ENCODE measurements at regions not wholly inside any gene's neighbourhood (a gene's known extent, or its start where the extent isn't known, plus 50 kb on each side); places are given as distances from the start of the nearest gene placed in this dataset.

GRCh38 chr5:101664071-101664791 lies 631.9 kb downstream of the SLCO4C1 start:
- no peak overlapping the region for H3K9ac ChIP-seq
- no peaks in the 10 kb centered on the region for H3K27me3 ChIP-seq (ENCODE audit: control insufficient read depth, insufficient read depth, low read length)
- TF ChIP-seq, protein P1, sequence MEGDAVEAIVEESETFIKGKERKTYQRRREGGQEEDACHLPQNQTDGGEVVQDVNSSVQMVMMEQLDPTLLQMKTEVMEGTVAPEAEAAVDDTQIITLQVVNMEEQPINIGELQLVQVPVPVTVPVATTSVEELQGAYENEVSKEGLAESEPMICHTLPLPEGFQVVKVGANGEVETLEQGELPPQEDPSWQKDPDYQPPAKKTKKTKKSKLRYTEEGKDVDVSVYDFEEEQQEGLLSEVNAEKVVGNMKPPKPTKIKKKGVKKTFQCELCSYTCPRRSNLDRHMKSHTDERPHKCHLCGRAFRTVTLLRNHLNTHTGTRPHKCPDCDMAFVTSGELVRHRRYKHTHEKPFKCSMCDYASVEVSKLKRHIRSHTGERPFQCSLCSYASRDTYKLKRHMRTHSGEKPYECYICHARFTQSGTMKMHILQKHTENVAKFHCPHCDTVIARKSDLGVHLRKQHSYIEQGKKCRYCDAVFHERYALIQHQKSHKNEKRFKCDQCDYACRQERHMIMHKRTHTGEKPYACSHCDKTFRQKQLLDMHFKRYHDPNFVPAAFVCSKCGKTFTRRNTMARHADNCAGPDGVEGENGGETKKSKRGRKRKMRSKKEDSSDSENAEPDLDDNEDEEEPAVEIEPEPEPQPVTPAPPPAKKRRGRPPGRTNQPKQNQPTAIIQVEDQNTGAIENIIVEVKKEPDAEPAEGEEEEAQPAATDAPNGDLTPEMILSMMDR (IDR thresholded peaks at IDR 0.05) = no peak
- H3K79me2 ChIP-seq = no peaks in the 10 kb centered on the region
- H3K4me1 ChIP-seq = no peaks in the 10 kb centered on the region
- no peak overlapping the region for H3K4me2 ChIP-seq (ENCODE audit: low read length)
- H2AFZ ChIP-seq = no peak overlapping the region
- H3K36me3 ChIP-seq (ENCODE audit: control insufficient read depth, insufficient read depth, low read length) = no peaks in the 10 kb centered on the region
- no peaks in the 10 kb centered on the region for H3K9me3 ChIP-seq (ENCODE audit: control insufficient read depth, low read length)
- H3K27ac ChIP-seq = no peak overlapping the region
- H3K4me3 ChIP-seq (ENCODE audit: low read depth, low read length) = no peak overlapping the region

GRCh38 chr5:101663543-101663942 lies 632.5 kb downstream of the SLCO4C1 start:
- H3K27ac ChIP-seq = no peak overlapping the region
- TF ChIP-seq, protein P1 (IDR thresholded peaks at IDR 0.05) = no peak
- no peak overlapping the region for H2AFZ ChIP-seq
- no peaks in the 10 kb centered on the region for H3K9me3 ChIP-seq (ENCODE audit: control insufficient read depth, low read length)
- H3K27me3 ChIP-seq (ENCODE audit: control insufficient read depth, insufficient read depth, low read length) = no peaks in the 10 kb centered on the region
- H3K4me2 ChIP-seq (ENCODE audit: low read length) = no peak overlapping the region
- no peak overlapping the region for H3K4me3 ChIP-seq (ENCODE audit: low read depth, low read length)
- no peaks in the 10 kb centered on the region for H3K4me1 ChIP-seq
- no peak overlapping the region for H3K9ac ChIP-seq
- no peaks in the 10 kb centered on the region for H3K79me2 ChIP-seq
- H3K36me3 ChIP-seq (ENCODE audit: control insufficient read depth, insufficient read depth, low read length) = no peaks in the 10 kb centered on the region

DNA sequence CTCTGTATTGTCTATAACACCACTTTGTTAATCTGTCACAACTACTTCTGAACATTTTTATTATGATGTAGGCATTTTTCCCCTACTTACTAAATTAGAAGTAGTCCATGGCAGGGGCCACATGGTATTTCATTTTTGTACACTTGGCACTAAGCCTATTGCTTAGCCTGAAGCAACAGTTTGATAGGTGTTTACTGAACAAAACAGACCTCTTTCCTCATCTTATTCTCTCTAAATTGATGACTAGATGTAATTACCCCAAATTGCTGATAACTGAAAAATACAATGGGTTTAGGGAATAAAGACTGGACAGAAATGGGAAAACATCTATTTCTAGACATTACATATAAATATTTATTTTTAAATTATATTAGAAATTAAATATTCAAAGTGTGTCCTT lies 633.8 kb downstream of the SLCO4C1 start:
- Histone ChIP-seq H2AFZ (no peak overlapping the region), H3K79me2 (no peaks in the 10 kb centered on the region), H3K4me1 (no peaks in the 10 kb centered on the region), H3K4me3 (ENCODE audit: low read depth, low read length) (no peak overlapping the region), H3K9me3 (ENCODE audit: control insufficient read depth, low read length) (no peaks in the 10 kb centered on the region), H3K4me2 (ENCODE audit: low read length) (no peak overlapping the region), H3K9ac (no peak overlapping the region), H3K27ac (no peak overlapping the region), H3K27me3 (ENCODE audit: control insufficient read depth, insufficient read depth, low read length) (no peaks in the 10 kb centered on the region), H3K36me3 (ENCODE audit: control insufficient read depth, insufficient read depth, low read length) (no peaks in the 10 kb centered on the region)
- TF ChIP-seq, protein P1 (IDR thresholded peaks at IDR 0.05) = no peak

GRCh38 chr5:101658433-101658832 lies 637.7 kb downstream of the SLCO4C1 start:
- Histone ChIP-seq H3K27me3 (ENCODE audit: control insufficient read depth, insufficient read depth, low read length) (no peaks in the 10 kb centered on the region), H3K9me3 (ENCODE audit: control insufficient read depth, low read length) (no peaks in the 10 kb centered on the region), H3K27ac (no peak overlapping the region), H3K4me1 (no peaks in the 10 kb centered on the region), H2AFZ (no peak overlapping the region), H3K4me3 (ENCODE audit: low read depth, low read length) (no peak overlapping the region), H3K36me3 (ENCODE audit: control insufficient read depth, insufficient read depth, low read length) (no peaks in the 10 kb centered on the region), H3K9ac (no peak overlapping the region), H3K4me2 (ENCODE audit: low read length) (no peak overlapping the region), H3K79me2 (no peaks in the 10 kb centered on the region)
- TF ChIP-seq, protein P1 (IDR thresholded peaks at IDR 0.05) = no peak

DNA sequence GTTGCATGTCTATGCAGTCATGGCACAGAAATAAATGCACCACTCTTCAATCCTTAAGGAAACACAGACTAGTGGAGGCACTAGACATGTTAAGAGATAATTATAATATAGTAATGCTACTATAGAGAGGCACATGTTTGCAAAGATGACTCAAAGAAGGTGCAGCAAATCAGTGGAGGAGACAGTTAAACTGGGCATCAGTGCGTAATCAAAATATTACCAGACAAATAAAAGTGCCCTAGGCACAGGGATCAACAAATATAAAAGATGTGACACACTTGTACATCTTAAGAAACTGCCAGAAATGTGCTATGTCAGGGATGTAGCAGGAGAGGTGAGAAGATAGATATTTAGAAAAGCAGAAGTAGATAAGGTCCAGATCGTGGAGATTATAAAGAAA lies 642.1 kb downstream of the SLCO4C1 start:
- no peak overlapping the region for H3K4me3 ChIP-seq (ENCODE audit: low read depth, low read length)
- H3K4me2 ChIP-seq (ENCODE audit: low read length) = no peak overlapping the region
- no peak overlapping the region for H3K27ac ChIP-seq
- H3K36me3 ChIP-seq (ENCODE audit: control insufficient read depth, insufficient read depth, low read length) = no peaks in the 10 kb centered on the region
- no peak overlapping the region for H3K9ac ChIP-seq
- TF ChIP-seq, protein P1 (IDR thresholded peaks at IDR 0.05) = no peak
- H3K79me2 ChIP-seq = no peaks in the 10 kb centered on the region
- no peak overlapping the region for H2AFZ ChIP-seq
- no peaks in the 10 kb centered on the region for H3K9me3 ChIP-seq (ENCODE audit: control insufficient read depth, low read length)
- no peaks in the 10 kb centered on the region for H3K4me1 ChIP-seq
- H3K27me3 ChIP-seq (ENCODE audit: control insufficient read depth, insufficient read depth, low read length) = no peaks in the 10 kb centered on the region
